ENCODE measurements at regions not wholly inside any gene's neighbourhood (a gene's known extent, or its start where the extent isn't known, plus 50 kb on each side); places are given as distances from the start of the nearest gene placed in this dataset.
"Not testable (repeated sequence)": the region's sequence is repeated elsewhere in the genome, so short reads cannot be mapped to it uniquely, and the experiment has no call there.

DNA sequence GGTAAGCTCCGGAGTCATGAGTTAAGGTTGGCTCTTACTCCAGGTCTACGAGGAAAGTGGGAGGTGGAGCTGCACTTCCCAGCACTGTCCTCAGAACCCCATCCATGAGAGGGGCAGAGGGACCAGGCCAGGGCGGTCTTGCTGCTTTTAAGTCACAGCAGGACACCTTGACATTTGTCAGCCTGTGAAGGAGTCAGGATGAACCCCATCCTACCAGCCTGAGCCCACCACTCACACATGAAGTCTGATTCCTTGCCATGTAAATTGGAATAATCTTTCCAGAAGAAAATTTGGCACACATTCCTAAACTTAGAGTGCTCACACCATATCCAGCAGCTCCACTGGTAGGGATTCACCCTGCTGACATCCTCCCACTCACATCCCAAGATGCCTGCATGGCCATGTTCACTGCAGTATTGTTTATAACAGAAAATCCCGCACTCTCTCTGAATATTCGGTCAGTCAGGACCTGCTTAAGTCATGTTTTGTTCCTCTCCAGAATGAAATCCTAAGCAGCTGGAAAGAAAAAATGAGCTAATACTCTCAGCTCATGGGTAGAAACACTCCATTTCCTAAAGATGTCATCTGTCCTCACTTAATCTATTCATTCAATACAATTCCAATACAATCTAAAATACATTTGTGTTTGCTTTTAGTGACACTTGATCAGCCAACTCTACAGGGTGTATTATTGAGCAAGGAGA lies 79.3 kb upstream of the COL5A1 start:
- DNase-seq = no peak

DNA sequence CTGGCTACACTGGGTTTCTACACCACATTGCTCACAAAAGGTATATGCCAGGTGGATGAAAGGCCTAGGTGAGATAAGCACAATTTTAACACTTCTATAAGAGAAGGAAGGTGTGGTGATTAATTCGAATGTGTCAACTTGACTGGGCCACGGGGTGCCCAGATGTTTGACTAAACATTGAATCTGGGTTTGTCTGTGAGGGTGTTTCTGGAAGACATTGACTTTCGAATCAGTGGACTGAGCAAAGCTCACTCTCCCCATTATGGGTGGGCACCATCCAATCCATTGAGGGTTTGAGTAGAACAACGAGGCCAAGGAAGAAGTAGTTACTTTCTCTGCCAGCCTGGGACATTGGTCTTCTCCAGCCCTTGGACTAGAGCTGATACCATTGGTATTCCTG lies 78.2 kb upstream of the COL5A1 start:
- DNase-seq = no peak

DNA sequence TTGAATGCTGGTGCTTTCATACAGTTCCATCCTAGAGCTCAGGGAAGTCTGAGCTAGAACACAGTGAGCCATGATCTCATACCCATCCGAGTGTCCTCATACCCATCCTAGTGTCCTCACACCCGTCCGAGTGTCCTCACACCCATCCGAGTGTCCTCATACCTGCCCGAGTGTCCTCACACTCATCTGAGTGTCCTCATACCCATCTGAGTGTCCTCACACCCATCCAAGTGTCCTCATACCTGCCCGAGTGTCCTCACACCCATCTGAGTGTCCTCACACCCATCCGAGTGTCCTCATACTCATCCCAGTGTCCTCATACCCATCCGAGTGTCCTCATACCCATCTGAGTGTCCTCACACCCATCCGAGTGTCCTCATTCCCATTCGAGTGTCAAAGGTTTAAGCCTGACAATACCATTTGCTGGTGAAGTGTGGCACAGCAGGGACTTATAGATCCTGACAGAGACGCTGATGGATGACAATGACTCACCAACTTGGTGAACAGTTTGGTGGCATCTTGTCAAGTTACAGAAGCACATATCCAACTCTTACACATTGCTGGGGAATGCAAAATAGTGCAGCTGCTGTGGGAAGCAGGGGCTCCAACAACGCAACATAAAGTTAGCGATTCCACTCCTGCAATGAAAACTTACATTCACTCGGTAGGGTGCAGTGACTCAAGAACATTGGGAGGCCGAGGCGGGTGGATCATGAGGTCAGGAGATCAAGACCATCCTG lies 77.0 kb upstream of the COL5A1 start:
- no peak for DNase-seq

DNA sequence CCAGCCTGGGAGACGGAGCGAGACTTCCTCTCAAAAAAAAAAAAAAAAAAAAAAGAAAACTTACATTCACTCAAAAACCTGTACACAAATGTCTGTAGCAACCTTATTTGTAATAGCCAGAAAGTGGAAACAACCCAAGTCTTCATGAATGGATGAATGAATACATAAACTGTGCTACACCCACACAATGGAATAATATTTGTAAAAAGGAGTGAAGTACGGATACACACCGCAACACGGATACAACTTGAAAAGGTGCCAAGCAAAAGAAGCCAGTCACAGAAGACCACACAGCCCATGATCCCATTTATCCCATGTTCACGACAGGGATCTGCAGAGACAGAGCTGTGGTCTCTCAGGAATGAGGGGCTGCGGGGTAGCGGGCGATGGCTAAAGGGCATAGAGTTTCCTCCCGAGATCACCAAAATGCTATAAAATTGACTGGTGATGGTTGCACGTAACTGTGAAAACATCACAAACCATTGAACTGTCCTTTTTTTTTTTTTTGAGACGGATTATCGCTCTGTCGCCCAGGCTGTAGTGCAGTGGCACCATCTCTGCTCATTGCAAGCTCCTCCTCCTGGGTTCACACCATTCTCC lies 76.2 kb upstream of the COL5A1 start:
- no peak for DNase-seq

DNA sequence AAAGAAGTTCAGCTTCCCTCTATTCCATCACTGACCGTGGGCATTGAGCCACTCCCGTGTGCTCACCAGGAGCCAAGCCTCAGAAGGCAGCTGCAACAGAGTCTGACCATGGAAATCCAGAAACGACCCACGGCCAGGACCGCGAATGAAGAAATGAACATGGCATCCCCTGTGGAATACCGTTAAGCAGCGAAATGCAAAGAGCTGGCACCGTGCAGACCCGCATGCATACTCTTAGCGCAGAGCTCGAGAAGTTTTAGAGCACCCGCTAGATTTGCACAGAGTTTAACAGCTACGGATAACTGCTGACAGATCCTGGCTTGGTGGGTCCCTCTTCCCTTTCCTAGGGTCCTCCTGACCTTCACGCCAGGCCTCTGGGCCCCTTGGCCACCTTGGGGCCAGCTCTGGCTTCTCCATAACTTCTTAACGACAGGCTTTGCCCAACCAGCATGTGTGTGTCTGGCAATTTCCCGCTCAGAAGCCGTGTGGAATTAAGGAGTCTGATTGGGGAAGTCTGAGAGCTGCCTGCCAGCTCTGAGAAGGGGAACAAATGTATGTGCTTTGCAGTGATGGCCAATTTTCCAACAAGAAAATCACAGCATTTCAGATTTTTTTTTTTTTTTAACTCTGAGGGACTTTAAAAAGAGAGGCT lies 75.3 kb upstream of the COL5A1 start:
- DNase-seq = no peak

DNA sequence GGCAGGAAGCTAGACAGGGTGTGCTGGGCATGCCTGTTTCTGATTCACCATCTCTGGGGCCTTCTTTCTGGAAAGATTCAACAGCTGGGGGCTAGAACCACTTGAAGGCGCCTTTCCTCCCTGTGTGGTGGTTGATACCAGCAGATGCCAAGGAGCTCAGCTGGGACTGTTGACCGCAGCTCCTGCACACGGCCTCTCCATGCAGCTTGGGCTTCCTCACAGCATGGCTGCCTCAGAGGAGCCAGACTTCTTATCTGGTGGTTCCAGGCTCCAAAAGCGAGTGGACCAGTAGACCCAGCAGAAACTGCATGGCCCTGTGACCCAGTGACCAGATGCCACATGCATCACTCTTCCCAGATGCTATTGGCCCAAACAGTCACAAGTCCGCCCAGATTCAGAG lies 74.7 kb upstream of the COL5A1 start:
- DNase-seq = no peak

DNA sequence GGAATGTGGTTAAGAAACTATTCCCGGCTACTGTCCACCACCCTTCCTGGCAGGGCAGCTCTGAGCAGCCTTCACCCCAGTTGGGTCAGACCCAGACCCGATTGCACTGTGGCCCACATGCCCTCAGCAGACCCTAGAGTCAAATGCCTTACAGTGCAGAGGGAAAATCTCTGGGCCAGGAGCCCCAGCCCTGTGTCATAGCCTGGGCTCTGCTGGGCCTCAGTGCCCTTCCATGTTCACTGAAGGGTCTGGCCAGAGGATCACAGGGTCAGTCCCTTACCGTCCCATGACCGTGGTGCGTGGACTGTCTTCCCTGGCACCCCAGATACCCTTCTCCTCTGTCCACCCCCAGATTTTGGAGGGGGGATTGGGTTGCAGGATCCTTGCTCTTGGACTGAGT lies 73.5 kb upstream of the COL5A1 start:
- DNase-seq = no peak

DNA sequence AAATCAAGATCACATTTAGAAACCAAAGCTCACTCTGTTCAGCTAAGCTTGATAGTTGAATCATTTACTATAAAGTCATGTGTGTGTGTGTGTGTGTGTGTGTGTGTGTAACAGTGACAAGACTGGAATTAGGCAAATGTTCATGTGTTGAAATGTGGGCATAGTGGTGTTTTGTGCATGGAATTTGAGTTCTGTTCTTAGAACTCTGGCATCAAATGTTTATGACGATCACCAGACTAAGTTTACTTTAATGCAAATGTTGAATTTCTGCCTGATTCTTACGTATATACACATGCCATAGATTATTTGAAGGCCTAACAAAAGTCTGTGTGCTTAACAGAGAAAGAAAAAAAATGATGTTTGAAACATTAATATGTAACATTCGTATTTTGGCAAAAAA lies 72.8 kb upstream of the COL5A1 start:
- no peak for DNase-seq

DNA sequence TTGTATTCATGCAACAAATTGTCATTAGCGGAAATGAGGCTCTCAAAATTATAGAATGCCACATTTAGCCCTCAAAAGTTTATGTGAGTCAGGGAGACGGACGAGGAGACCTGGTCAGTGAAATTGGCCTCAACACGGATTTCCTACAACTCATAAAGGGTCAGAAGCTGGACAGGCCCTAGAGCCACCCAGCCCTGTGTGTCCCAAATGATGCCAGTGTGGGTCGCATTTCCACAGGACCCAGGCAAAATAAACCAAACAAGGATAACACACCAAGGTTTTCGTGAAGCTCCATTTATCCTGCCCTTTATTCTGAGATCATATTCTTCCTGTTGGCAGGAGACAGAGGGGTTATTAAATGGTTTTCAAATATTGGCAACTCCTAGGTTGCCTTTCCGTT lies 72.0 kb upstream of the COL5A1 start:
- no peak for DNase-seq

DNA sequence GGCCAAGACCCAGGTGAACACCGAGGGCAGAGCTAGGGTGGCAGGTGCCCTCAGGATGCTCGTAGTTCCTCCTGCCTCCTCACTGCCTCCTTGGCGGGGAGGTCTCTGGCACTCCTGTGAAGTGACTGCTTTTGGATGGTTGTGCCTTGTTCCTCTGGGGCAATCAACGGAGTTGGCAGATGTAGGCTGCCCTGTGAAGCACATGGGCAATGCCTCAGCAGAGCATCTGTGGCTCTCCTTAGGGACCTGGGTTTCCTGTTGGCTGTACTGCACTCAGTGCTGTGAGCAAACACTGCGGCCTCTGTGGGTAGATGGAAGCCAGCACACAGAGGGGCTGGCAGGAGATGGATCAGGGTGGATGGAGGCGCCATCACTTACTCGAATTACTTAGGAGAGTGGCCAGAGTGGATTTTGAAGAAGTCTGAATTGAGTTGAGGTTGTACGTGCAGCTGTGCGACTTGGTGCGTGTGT lies 71.4 kb upstream of the COL5A1 start:
- DNase-seq = no peak

DNA sequence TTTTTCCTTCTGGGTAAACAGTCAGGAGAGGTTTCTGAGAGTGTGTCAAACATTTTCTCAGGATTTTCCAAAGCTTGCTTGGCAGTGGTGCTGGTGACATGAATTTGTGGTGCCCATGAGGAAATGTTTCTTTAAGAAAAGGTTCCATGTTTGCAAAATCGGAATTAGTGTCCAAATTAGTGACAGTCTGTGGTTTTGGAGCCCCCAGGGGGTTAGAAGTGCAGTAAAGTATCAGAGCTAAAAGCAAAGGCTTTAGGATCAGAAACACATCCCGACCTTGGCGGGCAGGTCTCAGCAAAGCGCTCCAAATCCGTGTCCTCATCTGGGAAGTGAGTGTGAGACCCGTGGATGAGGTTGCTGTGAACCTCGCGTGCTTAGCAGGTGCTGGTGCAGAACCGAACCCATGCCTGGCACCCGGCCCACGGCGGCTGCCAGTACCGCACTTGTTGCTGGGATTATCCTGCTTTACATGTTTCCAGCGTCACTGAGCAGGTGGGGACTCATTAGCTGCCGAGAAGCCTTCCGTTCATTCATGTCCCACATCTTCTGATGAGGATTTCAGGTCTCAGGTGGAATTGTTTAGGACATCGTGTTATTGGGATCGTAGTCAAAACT lies 70.8 kb upstream of the COL5A1 start:
- DNase-seq = no peak

DNA sequence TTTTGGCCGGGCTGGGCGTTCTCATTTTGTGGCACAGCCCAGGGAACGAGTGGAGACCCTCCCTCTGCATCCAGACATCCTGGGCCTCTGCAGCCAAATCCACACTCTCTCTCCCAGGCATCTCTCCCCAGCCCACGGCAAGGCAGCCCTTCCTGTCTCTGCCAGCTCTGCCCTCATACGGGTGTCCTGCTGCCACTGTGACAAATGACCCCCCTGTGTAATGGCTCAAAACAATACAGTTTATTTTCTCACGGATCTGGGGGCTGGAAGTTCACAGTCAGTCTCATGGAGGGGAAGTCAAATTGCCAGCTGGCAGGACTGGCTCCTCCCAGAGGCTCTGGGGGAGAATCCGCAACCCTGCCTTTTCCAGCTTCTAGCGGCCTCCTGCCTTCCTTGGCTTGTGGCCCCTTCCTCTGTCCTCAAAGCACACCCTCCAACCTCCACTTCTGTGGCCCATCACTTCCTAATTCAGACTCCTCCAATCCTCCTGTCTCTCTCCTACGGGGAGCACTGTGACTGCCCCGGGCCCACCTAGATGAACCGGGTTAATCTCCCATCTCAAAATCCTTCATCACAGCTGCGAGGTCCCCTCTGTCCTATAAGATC lies 70.2 kb upstream of the COL5A1 start:
- no peak for DNase-seq

DNA sequence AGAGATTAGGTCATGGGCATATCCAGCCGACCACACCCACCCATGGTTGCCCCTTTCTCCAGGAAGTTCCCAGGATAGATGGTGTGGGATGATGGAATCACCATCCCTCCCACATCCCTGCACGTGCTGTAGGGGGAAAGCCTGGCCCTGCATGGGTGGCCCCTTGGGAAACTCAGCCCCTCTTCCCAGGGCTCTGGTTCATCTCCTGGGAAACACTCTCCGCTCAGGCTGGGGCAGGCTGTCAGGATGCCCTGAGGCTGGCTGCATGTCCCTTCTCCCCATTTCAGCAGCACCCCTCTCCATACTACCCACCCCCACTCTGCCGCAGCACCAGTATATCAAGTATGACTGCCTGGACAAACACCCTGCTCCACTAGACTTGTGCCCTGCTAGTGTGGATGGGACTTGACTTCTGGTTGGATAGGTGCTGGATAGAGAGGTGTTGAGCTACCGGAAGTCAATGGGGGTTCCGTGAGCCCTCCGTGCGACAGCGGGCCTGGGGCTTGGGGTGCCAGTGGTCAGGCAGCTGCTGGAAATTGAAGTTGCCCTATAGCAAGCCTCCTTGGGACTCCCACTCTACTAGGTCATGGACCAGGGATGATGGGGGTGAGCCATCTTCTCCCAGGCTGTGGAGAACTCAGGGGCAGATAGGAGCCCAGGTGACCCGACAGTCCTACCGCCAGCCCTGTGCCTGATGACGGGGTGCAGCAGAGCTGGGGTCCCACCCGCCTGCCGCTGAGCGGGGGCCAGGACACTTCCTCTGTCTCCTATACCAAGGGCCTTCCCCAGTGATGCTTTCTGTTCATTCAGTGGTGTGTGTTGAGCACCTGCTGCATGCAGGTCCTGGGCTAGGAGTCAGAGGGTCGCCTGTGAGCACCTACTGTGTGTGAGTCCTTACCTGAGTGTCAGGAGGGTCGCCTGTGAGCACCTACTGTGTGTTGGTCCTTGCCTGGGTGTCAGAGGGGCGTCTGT lies 69.4 kb upstream of the COL5A1 start:
- DNase-seq = no peak

DNA sequence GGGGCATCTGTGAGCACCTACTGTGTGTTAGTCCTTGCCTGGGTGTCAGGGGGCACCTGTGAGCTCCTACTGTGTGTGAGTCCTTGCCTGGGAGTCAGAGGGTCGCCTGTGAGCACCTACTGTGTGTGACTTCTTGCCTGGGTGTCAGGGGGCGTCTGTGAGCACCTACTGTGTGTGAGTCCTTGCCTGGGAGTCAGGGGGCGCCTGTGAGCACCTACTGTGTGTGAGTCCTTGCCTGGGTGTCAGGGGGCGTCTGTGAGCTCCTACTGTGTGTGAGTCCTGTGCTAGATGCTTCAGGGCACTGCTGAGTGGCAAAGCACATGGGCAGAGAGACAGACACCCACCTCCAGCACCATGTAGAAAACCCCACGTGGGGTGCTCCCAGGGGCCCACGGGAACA lies 66.9 kb upstream of the COL5A1 start:
- DNase-seq = not testable (repeated sequence)

DNA sequence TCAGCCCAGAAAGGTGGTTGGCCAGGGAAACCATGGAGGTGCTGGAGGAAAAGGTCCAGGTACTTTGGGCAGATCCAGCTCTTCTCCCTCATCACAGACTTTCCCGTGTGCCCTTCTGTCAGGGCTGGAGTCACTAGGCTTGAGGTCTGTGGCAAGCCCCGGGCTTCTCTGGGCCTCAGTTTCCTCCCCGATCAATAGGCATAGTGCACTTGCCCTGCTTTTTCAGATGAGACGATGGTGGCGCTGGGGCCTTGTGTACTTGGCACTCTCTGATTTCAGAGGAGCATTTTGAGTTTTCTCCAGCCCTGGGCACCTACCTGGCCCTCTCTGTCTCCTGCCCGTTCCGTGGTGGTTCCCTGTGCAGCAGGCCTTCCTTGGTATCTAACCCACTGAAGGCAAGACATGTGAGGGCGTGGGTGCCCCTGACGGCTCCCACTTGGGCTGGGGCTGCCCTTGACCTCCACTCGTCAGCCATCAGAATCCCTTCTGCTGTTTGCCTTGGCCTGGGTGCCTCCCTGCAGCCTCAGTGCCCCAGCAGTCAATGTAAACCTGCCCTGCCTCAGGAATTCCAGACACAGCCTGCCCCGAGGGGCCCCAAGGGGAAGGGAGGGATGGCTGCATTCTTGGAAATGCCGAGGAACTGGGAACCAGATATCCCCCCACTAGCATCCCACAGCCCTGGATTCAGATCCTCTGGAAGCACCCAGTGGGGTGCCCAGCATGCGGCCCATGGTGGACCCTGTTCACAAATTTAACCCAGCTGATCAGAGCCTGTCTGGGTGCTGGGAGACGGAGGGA lies 66.3 kb upstream of the COL5A1 start:
- DNase-seq = no peak

DNA sequence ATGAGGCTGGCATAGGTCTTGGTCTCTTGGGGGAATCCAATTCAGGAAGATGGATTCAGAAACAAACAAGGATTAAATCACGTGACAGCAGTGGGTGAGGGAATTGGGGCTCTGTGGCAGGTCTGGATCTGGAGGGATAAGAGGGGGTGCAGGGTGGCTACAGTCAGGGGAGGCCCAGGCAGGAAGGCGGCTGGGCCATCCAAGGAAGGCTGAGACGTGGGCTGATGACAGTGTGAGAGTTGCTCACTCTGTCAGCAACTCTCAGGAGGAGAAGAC lies 65.8 kb upstream of the COL5A1 start:
- DNase-seq = no peak

DNA sequence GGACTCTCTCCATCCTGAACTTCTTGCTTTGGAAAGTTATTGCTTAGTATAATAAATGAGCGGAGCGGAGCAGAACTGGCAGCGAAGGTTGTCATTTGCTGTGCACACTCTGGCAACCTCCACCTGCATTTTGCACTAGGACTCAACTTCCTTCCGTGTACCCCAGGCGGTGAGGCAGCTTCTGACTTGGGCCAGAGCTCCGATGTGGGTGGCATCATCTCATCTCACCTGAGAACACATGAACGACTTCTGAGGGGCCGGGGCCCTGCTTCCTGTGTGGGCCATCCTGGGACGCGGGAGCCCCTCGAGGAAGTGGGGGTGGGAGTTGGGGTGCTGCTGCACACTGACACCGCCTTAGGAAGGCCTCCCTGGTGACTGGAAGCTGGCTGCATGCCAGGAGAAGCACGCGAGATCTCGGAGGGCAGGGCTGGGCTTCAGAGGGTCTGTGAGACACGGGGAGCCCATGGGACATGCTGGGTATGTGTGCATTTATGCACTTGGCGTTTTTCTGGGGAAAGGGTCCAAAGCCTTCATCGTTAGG lies 56.5 kb upstream of the COL5A1 start:
- no peak for DNase-seq

DNA sequence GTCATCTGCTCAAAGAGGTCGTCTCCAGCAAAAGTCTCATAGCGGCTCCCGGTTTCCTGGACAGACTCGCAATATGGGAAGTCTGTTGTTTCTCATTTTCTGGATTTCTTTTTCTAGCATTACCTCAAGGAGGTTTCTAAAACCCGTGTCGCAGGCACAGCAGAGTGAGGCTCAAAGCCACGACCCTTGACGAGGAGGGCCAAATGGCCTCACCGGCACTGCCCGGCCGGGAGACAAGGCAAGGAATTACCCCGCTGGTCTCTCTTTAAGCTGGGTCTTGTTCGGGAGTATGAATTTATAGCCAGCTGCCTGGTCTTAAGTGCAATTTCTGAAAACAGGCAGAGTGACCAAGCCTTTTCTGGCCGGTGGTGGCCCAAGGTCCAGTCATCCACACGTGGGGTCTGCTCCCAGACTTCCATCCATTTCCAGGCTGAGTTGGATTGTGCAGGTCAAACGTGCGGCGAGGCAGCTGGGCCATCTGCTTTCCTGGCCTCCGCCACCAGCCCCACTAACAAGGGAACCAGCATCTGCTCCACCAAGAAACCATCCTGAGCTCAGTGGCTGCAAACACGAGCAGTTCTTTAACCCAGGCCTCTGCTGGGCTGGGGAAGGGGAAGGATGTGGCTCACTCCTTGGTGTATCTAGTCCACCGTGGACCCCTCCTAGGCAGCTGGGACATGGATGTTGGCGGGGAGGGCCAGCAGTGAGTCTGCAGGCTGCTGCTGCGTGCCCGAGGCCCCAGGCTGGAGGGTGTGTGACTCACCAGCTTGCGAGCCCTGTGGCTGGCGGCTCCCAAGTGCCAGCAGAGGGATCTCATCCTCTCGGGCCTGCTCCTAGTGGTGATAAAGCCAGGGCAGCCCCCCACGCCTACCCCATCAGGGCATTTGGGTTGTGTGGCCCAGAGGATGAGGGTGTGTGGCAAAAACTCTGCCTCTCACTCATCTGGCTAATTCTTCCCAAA lies 55.6 kb upstream of the COL5A1 start:
- no peak for DNase-seq

DNA sequence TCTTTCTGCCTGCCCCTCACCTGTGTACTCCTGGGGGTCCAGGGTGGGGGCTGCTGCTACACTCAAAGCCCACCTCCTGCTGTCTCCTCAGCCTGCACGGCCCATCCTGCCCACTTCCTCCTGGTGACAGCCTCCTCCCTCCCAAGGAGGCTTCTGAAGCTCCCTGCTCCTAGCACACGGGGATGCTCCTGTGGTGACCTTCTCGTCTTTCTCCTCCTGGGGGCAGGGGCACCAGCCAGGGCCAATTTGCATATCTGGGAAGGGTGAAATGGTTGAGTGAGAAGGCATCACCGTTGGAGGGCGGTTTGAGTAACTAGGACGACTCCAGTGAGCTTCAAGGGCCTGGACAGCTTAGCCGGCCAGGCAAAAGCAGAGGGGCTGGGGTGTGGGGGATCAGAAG lies 51.9 kb upstream of the COL5A1 start:
- no peak for DNase-seq
